ENCODE measurements at regions not wholly inside any gene's neighbourhood (a gene's known extent, or its start where the extent isn't known, plus 50 kb on each side); places are given as distances from the start of the nearest gene placed in this dataset.

- H3K9me3 ChIP-seq (ENCODE audit: control insufficient read depth, low read length) = no peaks in the 10 kb centered on the region
- no peak overlapping the region for H3K4me3 ChIP-seq (ENCODE audit: extremely low read depth, insufficient read depth, low read length, poor library complexity, severe bottlenecking)
- no peak overlapping the region for H3K27ac ChIP-seq (ENCODE audit: low read depth, low read length, severe bottlenecking)
- WGBS, 2 experiments (ENCODE audit: insufficient coverage in 2 of 2) = 83 to 100% methylated on average over 1 of the region's 2 CpGs
- H3K4me1 ChIP-seq (ENCODE audit: control insufficient read depth, insufficient read depth, low read length, poor library complexity, severe bottlenecking) = no peaks in the 10 kb centered on the region
- H3K36me3 ChIP-seq (ENCODE audit: control insufficient read depth, insufficient read depth, low read length) = no peaks in the 10 kb centered on the region
Measured at GRCh38 chr6:82761674-82762345, 303.8 kb downstream of the UBE3D start.

- Histone ChIP-seq H3K27ac (ENCODE audit: low read depth, low read length, severe bottlenecking) (no peak overlapping the region), H3K4me3 (ENCODE audit: extremely low read depth, insufficient read depth, low read length, poor library complexity, severe bottlenecking) (no peak overlapping the region), H3K9me3 (ENCODE audit: control insufficient read depth, low read length) (no peaks in the 10 kb centered on the region), H3K4me1 (ENCODE audit: control insufficient read depth, insufficient read depth, low read length, poor library complexity, severe bottlenecking) (no peaks in the 10 kb centered on the region), H3K36me3 (ENCODE audit: control insufficient read depth, insufficient read depth, low read length) (no peaks in the 10 kb centered on the region)
- WGBS, 2 experiments (ENCODE audit: insufficient coverage in 2 of 2) = no CpG with 5 or more reads among the region's 1 CpG
Measured at GRCh38 chr6:82766476-82766875, 299.2 kb downstream of the UBE3D start.

- WGBS, 2 experiments (ENCODE audit: insufficient coverage in 2 of 2) = 93 to 100% methylated on average over 2 to 4 of the region's 5 CpGs
- Histone ChIP-seq H3K36me3 (ENCODE audit: control insufficient read depth, insufficient read depth, low read length) (no peaks in the 10 kb centered on the region), H3K4me3 (ENCODE audit: extremely low read depth, insufficient read depth, low read length, poor library complexity, severe bottlenecking) (no peak overlapping the region), H3K27ac (ENCODE audit: low read depth, low read length, severe bottlenecking) (no peak overlapping the region), H3K9me3 (ENCODE audit: control insufficient read depth, low read length) (no peaks in the 10 kb centered on the region), H3K4me1 (ENCODE audit: control insufficient read depth, insufficient read depth, low read length, poor library complexity, severe bottlenecking) (no peaks in the 10 kb centered on the region)
Measured at GRCh38 chr6:82767037-82767436, 298.6 kb downstream of the UBE3D start.

GRCh38 chr6:82767447-82767846 lies 298.2 kb downstream of the UBE3D start:
- Histone ChIP-seq H3K9me3 (ENCODE audit: control insufficient read depth, low read length) (no peaks in the 10 kb centered on the region), H3K36me3 (ENCODE audit: control insufficient read depth, insufficient read depth, low read length) (no peaks in the 10 kb centered on the region), H3K27ac (ENCODE audit: low read depth, low read length, severe bottlenecking) (no peak overlapping the region), H3K4me3 (ENCODE audit: extremely low read depth, insufficient read depth, low read length, poor library complexity, severe bottlenecking) (no peak overlapping the region), H3K4me1 (ENCODE audit: control insufficient read depth, insufficient read depth, low read length, poor library complexity, severe bottlenecking) (no peaks in the 10 kb centered on the region)
- 100% methylated on average over 1 of the region's 4 CpGs; no CpG with 5 or more reads in 1 of the 2 experiments for WGBS, 2 experiments (ENCODE audit: insufficient coverage in 2 of 2)

GRCh38 chr6:82772851-82773717 lies 292.6 kb downstream of the UBE3D start:
- Histone ChIP-seq H3K4me3 (ENCODE audit: extremely low read depth, insufficient read depth, low read length, poor library complexity, severe bottlenecking) (no peak overlapping the region), H3K36me3 (ENCODE audit: control insufficient read depth, insufficient read depth, low read length) (no peaks in the 10 kb centered on the region), H3K4me1 (ENCODE audit: control insufficient read depth, insufficient read depth, low read length, poor library complexity, severe bottlenecking) (no peaks in the 10 kb centered on the region), H3K9me3 (ENCODE audit: control insufficient read depth, low read length) (no peaks in the 10 kb centered on the region), H3K27ac (ENCODE audit: low read depth, low read length, severe bottlenecking) (no peak overlapping the region)
- WGBS, 2 experiments (ENCODE audit: insufficient coverage in 2 of 2) = 83 to 100% methylated on average over 1 to 2 of the region's 5 CpGs

- Histone ChIP-seq H3K36me3 (ENCODE audit: control insufficient read depth, insufficient read depth, low read length) (no peaks in the 10 kb centered on the region), H3K4me3 (ENCODE audit: extremely low read depth, insufficient read depth, low read length, poor library complexity, severe bottlenecking) (no peak overlapping the region), H3K4me1 (ENCODE audit: control insufficient read depth, insufficient read depth, low read length, poor library complexity, severe bottlenecking) (no peaks in the 10 kb centered on the region), H3K9me3 (ENCODE audit: control insufficient read depth, low read length) (no peaks in the 10 kb centered on the region), H3K27ac (ENCODE audit: low read depth, low read length, severe bottlenecking) (no peak overlapping the region)
- WGBS, 2 experiments (ENCODE audit: insufficient coverage in 2 of 2) = no CpG with 5 or more reads among the region's 1 CpG
Measured at GRCh38 chr6:82775361-82775760, 290.3 kb downstream of the UBE3D start.

GRCh38 chr6:82775981-82776380 lies 289.7 kb downstream of the UBE3D start:
- Histone ChIP-seq H3K27ac (ENCODE audit: low read depth, low read length, severe bottlenecking) (no peak overlapping the region), H3K4me3 (ENCODE audit: extremely low read depth, insufficient read depth, low read length, poor library complexity, severe bottlenecking) (no peak overlapping the region), H3K36me3 (ENCODE audit: control insufficient read depth, insufficient read depth, low read length) (no peaks in the 10 kb centered on the region), H3K4me1 (ENCODE audit: control insufficient read depth, insufficient read depth, low read length, poor library complexity, severe bottlenecking) (no peaks in the 10 kb centered on the region), H3K9me3 (ENCODE audit: control insufficient read depth, low read length) (no peaks in the 10 kb centered on the region)
- WGBS, 2 experiments (ENCODE audit: insufficient coverage in 2 of 2) = no CpG with 5 or more reads among the region's 1 CpG

- 47% methylated on average over 2 of the region's 3 CpGs; no CpG with 5 or more reads in 1 of the 2 experiments for WGBS, 2 experiments (ENCODE audit: insufficient coverage in 2 of 2)
- H3K9me3 ChIP-seq (ENCODE audit: control insufficient read depth, low read length) = no peaks in the 10 kb centered on the region
- no peaks in the 10 kb centered on the region for H3K36me3 ChIP-seq (ENCODE audit: control insufficient read depth, insufficient read depth, low read length)
Measured at GRCh38 chr6:82779041-82779440, 286.6 kb downstream of the UBE3D start.

GRCh38 chr6:82780334-82780733 lies 285.3 kb downstream of the UBE3D start:
- peaks cover 10% of the 10 kb centered on the region for H3K4me1 ChIP-seq (ENCODE audit: control insufficient read depth, insufficient read depth, low read length, poor library complexity, severe bottlenecking)
- no peaks in the 10 kb centered on the region for H3K36me3 ChIP-seq (ENCODE audit: control insufficient read depth, insufficient read depth, low read length)
- H3K27ac ChIP-seq (ENCODE audit: low read depth, low read length, severe bottlenecking) = no peak overlapping the region
- no peak overlapping the region for H3K4me3 ChIP-seq (ENCODE audit: extremely low read depth, insufficient read depth, low read length, poor library complexity, severe bottlenecking)
- no peaks in the 10 kb centered on the region for H3K9me3 ChIP-seq (ENCODE audit: control insufficient read depth, low read length)
- 100% methylated on average over 1 of the region's 1 CpG for WGBS, 2 experiments (ENCODE audit: insufficient coverage in 2 of 2)

More at GRCh38 chr6:82779041-82779440, 286.6 kb downstream of the UBE3D start:
- H3K4me1 ChIP-seq (ENCODE audit: control insufficient read depth, insufficient read depth, low read length, poor library complexity, severe bottlenecking) = no peaks in the 10 kb centered on the region
- no peak overlapping the region for H3K27ac ChIP-seq (ENCODE audit: low read depth, low read length, severe bottlenecking)
- H3K4me3 ChIP-seq (ENCODE audit: extremely low read depth, insufficient read depth, low read length, poor library complexity, severe bottlenecking) = no peak overlapping the region

GRCh38 chr6:82781620-82782204 lies 283.9 kb downstream of the UBE3D start:
- Histone ChIP-seq H3K36me3 (ENCODE audit: control insufficient read depth, insufficient read depth, low read length) (no peaks in the 10 kb centered on the region), H3K27ac (ENCODE audit: low read depth, low read length, severe bottlenecking) (no peak overlapping the region), H3K4me3 (ENCODE audit: extremely low read depth, insufficient read depth, low read length, poor library complexity, severe bottlenecking) (no peak overlapping the region), H3K9me3 (ENCODE audit: control insufficient read depth, low read length) (no peaks in the 10 kb centered on the region), H3K4me1 (ENCODE audit: control insufficient read depth, insufficient read depth, low read length, poor library complexity, severe bottlenecking) (peaks cover 10% of the 10 kb centered on the region)
- WGBS, 2 experiments (ENCODE audit: insufficient coverage in 2 of 2) = 94 to 100% methylated on average over 1 to 2 of the region's 2 CpGs

Data from mesodermal cell (in vitro differentiated cells).